Left ventricle myocardium inferior (tissue), 1 donor: ENCODE measurements at regions not wholly inside any gene's neighbourhood (a gene's known extent, or its start where the extent isn't known, plus 50 kb on each side); places are given as distances from the start of the nearest gene placed in this dataset.

Source experiments
- DNase-seq: peaks from one replicate; pipeline ENCODE4 v3.0.0-alpha.2; 2020
- H3K27ac ChIP-seq: fragments of 200-600 bp; replicated peaks from 2 replicates; pipeline ENCODE4 v1.8.0; 2021
- H3K27me3 ChIP-seq: fragments of 200-600 bp; 2 replicates; pipeline ENCODE4 v1.8.0; 2021; ENCODE audit warnings: low read depth
- H3K36me3 ChIP-seq: fragments of 200-600 bp; 2 replicates; pipeline ENCODE4 v1.8.0; 2021
- H3K4me1 ChIP-seq: fragments of 200-600 bp; 2 replicates; pipeline ENCODE4 v1.8.0; 2021
- H3K4me3 ChIP-seq: fragments of 200-600 bp; 2 replicates; pipeline ENCODE4 v1.8.0; 2021; ENCODE audit warnings: mild to moderate bottlenecking, moderate library complexity
- H3K9me3 ChIP-seq: fragments of 200-600 bp; replicated peaks from 2 replicates; pipeline ENCODE4 v1.8.0; 2021
- intact Hi-C: fragments of 100-400 bp; cut with micrococcal nuclease; formaldehyde crosslinking; loops from one replicate; pipeline ENCODE4 v1.11.0; 2022
- TF ChIP-seq, protein P1 (sequence below): fragments of 200-600 bp; IDR thresholded peaks from 2 replicates; pipeline ENCODE4 v1.8.0; 2021; ENCODE audit warnings: antibody characterized with exemption, mild to moderate bottlenecking, borderline replicate concordance
- donor health status: DM: no; HTN: yes; CAD: no; lungs with severe emphysema.

DNA sequence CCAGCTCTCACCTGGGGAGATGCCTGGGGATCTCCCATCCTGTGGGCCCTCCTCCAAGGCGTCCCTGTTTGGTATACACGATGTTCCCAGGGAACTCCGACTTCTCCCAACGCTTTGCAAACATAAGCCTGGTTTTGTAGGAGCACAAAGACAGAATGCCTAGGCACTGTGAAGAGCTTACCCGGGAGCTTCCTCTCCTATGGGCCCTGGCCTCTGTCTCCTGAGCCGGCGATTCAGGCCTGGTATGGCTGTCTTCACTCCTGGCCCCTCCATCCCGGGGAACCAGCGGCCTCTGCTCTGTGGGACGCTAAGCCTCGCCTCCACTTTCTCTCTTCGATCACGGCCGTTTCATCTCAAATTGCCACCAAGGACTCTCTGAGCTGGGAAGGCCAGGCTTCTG lies 59.6 kb upstream of the ACTRT2 start:
- no peaks in the 10 kb centered on the region for H3K4me1 ChIP-seq
- DNase-seq: no peak
- intact Hi-C loops: no loop called here
- no peak overlapping the region for H3K4me3 ChIP-seq
- H3K27ac ChIP-seq: no peak overlapping the region
- TF ChIP-seq, protein P1, sequence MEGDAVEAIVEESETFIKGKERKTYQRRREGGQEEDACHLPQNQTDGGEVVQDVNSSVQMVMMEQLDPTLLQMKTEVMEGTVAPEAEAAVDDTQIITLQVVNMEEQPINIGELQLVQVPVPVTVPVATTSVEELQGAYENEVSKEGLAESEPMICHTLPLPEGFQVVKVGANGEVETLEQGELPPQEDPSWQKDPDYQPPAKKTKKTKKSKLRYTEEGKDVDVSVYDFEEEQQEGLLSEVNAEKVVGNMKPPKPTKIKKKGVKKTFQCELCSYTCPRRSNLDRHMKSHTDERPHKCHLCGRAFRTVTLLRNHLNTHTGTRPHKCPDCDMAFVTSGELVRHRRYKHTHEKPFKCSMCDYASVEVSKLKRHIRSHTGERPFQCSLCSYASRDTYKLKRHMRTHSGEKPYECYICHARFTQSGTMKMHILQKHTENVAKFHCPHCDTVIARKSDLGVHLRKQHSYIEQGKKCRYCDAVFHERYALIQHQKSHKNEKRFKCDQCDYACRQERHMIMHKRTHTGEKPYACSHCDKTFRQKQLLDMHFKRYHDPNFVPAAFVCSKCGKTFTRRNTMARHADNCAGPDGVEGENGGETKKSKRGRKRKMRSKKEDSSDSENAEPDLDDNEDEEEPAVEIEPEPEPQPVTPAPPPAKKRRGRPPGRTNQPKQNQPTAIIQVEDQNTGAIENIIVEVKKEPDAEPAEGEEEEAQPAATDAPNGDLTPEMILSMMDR: no peak
- no peaks in the 10 kb centered on the region for H3K36me3 ChIP-seq
- H3K27me3 ChIP-seq: peaks cover 19% of the 10 kb centered on the region
- H3K9me3 ChIP-seq: peaks cover 26% of the 10 kb centered on the region

DNA sequence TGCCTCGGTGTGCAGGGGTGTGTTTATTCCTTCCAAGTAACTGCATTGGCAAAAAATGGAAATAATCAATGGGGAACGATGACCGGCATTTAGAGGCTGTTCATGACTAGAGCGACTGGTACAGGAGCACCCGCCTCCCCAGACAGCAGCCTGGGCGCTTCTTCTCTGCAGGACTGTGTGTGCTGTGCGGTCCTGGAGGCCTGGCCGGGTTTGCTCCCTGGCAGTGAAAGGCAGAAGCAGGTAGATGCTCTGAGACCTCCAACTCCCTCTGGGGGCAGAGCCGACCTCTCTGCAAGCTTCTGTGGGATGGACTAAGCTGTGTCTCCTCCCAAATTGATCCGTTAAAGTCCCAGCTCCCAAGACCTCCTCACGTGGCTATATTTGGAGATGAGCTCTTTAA lies 59.2 kb upstream of the ACTRT2 start:
- no peak overlapping the region for H3K4me3 ChIP-seq
- H3K9me3 ChIP-seq: peaks cover 22% of the 10 kb centered on the region
- no peaks in the 10 kb centered on the region for H3K36me3 ChIP-seq
- H3K4me1 ChIP-seq: no peaks in the 10 kb centered on the region
- TF ChIP-seq, protein P1: no peak
- no peak for DNase-seq
- peaks cover 22% of the 10 kb centered on the region for H3K27me3 ChIP-seq
- no peak overlapping the region for H3K27ac ChIP-seq
- intact Hi-C loops: no loop called here

DNA sequence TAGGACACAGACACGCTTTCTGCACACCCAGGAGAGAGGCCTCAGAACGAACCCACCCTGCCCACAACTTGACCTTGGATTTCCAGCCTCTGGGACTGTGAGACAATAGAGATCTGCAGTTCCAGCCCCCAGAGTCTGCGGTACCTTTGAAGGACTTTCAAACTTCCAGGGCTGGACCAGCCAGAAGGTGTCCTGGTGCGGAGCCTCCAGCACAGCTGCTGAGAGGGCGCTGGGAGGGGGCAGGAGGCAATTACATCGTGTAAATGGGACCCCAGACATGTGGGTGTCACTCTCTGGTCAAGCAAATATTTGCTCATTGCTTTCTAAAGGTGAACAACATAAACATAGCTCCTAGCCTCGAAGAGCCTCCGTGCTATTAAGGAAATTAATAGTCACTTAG lies 58.7 kb upstream of the ACTRT2 start:
- TF ChIP-seq, protein P1: no peak
- Histone ChIP-seq H3K36me3 (no peaks in the 10 kb centered on the region), H3K4me1 (no peaks in the 10 kb centered on the region), H3K4me3 (no peak overlapping the region), H3K9me3 (peaks cover 17% of the 10 kb centered on the region), H3K27ac (no peak overlapping the region), H3K27me3 (peaks cover 27% of the 10 kb centered on the region)
- no peak for DNase-seq
- intact Hi-C loops: no loop called here

DNA sequence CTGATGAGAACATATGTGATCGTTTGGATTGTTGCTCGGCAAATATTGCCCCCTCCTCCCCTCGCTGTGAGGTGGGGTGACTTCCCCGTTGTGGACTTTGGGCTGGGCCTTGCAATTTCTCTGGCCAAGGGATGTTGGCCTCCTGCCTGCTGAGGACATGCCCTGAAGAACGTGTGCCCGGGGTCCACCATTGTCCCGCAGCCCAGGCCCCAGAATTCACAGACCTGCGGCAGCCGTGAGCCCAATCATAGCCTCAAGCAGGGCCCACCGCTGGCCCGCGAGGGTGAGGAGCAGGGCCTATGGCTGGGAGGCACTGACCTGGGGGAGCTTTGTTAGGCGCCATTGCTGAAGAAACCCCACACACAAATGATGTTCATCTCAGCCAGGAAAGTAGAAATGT lies 58.3 kb upstream of the ACTRT2 start:
- Histone ChIP-seq H3K36me3 (no peaks in the 10 kb centered on the region), H3K4me1 (no peaks in the 10 kb centered on the region), H3K27me3 (peaks cover 31% of the 10 kb centered on the region), H3K4me3 (no peak overlapping the region), H3K9me3 (peaks cover 13% of the 10 kb centered on the region), H3K27ac (no peak overlapping the region)
- TF ChIP-seq, protein P1: no peak
- DNase-seq: no peak
- intact Hi-C loops: no loop called here

DNA sequence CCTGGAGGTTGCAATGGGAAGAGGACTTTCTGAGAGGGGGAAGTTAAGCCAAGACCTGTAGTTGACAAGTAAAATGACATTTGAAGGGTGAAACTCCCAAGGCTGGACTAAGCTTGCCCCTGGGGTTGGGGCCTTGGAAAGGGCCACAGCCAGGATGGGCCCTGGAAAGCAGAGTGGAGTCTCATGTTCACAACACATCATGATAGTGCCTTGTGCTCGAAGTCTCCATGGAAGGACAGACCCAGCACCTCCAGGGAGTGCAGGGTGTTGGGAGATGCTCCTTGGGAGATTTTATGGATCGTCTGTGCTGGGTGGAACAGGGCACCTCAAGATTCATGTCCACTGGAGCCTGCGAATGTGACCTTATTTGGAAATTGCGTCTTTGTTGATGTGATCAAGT lies 55.6 kb upstream of the ACTRT2 start:
- intact Hi-C loops: no loop called here
- peaks cover 53% of the 10 kb centered on the region for H3K27me3 ChIP-seq
- TF ChIP-seq, protein P1: no peak

More for the DNA sequence above, 55.6 kb upstream of the ACTRT2 start:
- DNase-seq: no peak
- no peak overlapping the region for H3K4me3 ChIP-seq
- H3K27ac ChIP-seq: no peak overlapping the region
- no peaks in the 10 kb centered on the region for H3K36me3 ChIP-seq
- H3K4me1 ChIP-seq: no peaks in the 10 kb centered on the region
- H3K9me3 ChIP-seq: no peaks in the 10 kb centered on the region
